GM18909 (cell line): ENCODE measurements at regions not wholly inside any gene's neighbourhood (a gene's known extent, or its start where the extent isn't known, plus 50 kb on each side); places are given as distances from the start of the nearest gene placed in this dataset.

ENCODE experiments used
- ATAC-seq: cut with Tn5 transposase; IDR thresholded peaks from one replicate; pipeline ENCODE4 v1.9.1; 2021; ENCODE audit warnings: mild to moderate bottlenecking; ENCODE audit not compliant: unreplicated experiment, poor library complexity

DNA sequence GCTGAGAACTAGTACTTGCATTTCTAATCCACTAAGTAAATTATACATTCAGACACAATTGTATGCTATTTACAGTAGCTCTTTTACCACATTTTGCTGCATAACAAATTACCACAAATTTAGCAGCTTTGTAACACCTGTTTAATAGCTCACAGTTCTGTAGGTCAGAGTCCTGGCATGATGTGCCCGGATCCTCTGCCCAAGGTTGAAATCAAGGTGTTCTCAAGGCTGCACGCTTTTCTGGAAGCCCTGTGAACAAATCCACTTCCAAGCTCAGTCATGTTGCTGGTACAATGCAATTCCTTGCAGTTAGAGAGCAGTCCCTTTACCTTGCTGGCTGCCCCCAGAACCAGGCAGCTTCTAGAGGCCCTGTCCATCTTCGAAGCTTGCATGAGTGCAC lies 716.0 kb downstream of the HACE1 start:
- no peak for ATAC-seq

- ATAC-seq = no peak
These were observed 724.8 kb downstream of the HACE1 start for GRCh38 chr6:104134876-104135275.

DNA sequence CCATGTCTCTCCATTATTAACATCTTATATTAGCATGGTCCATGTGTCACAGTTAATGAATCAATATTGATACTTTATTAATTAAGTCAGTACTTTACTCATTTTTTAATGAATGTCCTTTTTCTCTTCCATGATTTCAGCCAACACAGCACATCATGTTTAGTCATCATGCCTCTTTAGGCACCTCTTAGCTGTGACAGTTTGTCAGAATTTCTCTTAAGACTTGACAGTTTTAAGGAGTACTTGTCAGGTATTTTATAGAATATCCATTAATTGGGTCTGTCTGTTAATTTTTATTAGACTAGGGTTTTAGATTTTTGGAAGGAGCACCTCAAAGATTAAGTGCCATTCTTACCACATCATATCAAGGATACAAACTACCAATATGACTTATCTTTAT lies 729.4 kb downstream of the HACE1 start:
- no peak for ATAC-seq

DNA sequence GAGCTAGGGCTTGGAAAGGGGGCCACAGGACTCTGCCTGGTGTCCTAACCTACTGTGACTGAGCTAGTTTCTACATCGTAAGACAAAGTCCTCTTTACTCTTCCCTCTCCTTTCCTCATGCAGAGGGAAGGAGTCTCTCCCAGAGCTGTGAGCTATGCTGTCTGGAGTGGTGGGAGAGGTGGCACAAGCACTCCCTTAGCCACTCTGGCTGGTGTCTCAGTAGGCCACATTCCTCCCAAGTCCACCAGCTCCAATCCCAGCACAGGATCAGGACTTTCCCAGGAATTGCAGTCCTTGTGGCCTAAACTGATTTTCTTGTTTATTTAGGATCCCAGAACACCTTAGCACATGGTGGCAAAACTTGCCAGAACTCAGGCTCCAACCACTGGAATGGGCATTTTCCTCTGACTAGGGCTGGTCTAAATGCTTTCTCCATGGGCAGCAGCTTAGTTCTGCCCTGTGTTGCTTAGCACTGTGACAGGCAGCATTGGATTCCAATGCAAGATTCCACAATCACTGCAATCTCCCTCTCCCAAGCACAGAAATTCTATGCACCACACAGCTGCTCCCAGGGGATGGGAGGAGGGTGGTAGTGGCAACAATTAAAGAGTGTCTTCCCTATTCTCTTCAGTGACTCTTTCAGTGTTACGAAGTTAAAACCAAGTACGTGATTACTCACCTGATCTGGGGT lies 733.3 kb downstream of the HACE1 start:
- ATAC-seq = no peak

GRCh38 chr6:104123227-104123626 lies 736.5 kb downstream of the HACE1 start:
- no peak for ATAC-seq

GRCh38 chr6:104118274-104118673 lies 741.4 kb downstream of the HACE1 start:
- ATAC-seq = no peak

DNA sequence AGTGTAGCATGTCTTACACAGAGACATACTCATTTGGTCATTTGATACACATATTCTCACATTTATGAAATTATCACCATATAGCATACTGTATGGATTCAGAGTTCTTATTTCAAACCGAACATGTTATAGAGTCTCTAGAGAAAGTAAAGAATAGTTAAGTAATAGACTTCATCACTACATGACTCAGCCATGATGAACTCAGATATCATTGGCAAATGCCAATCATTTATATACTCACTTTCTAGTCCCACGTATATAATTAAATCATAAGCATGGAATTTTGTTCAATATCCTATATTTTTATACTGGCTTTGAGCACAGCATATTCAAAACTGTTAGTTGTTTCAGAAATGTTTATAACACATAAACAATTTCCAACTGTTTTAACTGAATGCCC lies 749.9 kb downstream of the HACE1 start:
- ATAC-seq = no peak

GRCh38 chr6:104108634-104109033 lies 751.1 kb downstream of the HACE1 start:
- ATAC-seq = no peak

- ATAC-seq = no peak
These were observed 763.9 kb downstream of the HACE1 start for GRCh38 chr6:104095661-104096416.

DNA sequence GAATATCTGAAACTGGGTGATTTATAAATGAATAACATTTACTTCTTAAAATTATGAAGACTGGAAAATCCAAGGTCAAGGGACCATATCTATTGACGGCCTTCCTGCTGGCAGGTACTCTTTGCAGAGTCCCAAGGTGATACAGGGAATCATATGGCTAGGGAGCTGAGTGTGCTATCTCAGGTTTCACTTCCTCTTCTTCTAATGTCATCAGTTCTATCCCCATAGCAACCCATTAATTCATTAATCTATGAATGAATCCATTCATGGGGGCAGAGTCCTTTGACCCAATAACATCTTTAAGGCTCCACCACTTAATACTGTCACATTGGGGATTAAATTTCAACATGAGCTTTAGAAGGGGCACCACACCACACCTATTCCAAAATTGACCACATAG lies 772.0 kb downstream of the HACE1 start:
- no peak for ATAC-seq

- no peak for ATAC-seq
These were observed 791.4 kb downstream of the HACE1 start for GRCh38 chr6:104068281-104068680.

GRCh38 chr6:104064876-104065275 lies 794.8 kb downstream of the HACE1 start:
- no peak for ATAC-seq

- ATAC-seq = no peak
These were observed 809.3 kb downstream of the HACE1 start for GRCh38 chr6:104050455-104050854.

DNA sequence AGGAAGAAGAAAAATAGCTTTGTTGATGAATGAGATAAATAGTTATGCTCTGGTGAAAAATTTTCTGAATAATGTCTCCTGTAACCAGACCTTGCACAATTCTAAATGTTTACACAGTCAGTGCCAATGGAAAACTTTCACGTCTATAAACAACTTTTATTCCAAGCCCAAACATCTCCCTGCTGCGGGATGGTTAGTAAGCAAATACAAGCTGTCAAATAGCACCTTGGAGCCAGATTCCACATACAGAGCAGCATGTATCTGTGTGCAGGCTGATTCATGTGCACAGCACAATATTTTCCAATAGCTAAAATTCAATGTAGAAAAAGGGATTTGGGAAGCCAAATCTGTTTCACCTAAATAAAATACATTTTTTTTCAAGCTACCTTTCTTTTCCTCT lies 813.3 kb downstream of the HACE1 start:
- ATAC-seq = no peak

- ATAC-seq = no peak
These were observed 828.4 kb downstream of the HACE1 start for GRCh38 chr6:104031346-104031745.

DNA sequence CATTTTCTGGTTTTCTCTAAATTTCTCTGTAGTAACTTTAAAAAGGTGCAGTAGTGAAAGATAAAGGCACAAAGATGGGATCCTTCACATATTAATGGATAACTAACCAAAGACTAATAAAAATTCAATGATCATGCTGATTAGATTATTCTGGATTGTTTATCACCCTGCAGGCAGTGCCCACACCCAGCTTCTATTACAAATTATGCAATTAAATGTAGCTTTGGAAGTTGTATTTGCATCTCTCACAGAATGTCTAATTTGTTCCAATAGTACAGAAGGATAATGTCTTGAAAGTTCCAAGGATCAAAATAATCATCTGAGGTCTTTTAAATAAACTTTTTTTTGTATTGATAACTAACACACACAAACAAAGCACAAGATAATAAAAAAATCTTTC lies 837.6 kb downstream of the HACE1 start:
- ATAC-seq = no peak

DNA sequence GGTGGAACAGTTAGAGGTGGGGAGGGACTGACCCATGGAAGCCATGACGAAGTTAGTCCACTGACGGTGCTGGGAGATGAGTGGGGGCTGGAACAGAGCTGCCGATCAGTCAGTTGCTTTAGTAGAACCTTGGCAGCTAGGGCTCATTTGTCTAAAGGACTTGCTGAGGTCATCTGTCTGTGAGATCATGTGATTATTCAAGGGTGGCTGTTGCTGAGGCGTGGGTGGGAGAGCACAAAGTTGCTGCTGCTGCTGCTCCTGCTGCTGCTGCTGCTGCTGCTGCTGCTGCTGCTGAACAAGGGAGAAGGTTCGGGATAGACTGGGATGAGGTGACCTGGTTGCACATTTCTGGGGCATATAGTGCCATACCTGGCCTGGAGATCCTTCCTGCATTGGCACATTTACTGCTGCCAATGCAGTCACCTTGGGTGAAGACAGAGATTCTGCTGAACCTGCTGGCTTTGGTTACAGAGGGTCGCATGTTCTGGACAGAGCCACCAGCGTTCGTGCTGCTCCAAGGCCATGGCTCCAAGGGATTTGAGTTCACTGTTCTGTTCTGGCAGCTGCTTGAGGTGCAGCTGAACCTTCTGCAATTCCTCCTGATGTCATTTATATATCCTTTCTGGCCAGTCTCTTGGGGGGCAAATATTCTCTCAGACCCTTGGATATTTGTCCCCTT lies 840.5 kb downstream of the HACE1 start:
- no peak for ATAC-seq

GRCh38 chr6:104017410-104018381 lies 842.0 kb downstream of the HACE1 start:
- ATAC-seq = no peak

- ATAC-seq = no peak
These were observed 845.4 kb downstream of the HACE1 start for GRCh38 chr6:104014163-104014959.
